ENCODE measurements at regions not wholly inside any gene's neighbourhood (a gene's known extent, or its start where the extent isn't known, plus 50 kb on each side); places are given as distances from the start of the nearest gene placed in this dataset.
"Not testable (repeated sequence)": the region's sequence is repeated elsewhere in the genome, so short reads cannot be mapped to it uniquely, and the experiment has no call there.

DNA sequence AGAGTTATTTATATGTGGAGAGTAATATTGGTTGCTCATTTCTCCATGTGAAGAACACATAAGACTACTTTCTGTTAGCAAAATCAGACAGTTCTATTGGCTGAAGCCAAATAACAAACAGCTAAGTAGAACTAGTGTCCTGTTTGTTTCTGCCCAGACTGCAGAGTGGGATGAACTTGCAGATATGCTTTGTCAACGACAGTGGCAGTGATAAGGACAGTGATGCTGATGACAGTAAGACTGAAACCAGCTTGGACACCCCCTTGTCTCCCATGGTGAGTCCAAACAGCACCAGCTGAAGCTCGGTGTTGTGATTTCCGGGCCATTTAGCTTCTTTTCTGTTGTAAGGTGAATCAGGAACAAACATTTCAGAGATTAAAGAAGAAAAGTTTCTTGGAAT lies 102.6 kb upstream of the IL12A start:
- BruUV-seq (replicated peaks): no TSS peak
- ChIA-PET CTCF (interaction anchor here (1.1 to 6.3 kb wide), 4 partner anchors 102 to 325 kb away, joined by 3 to 154 read pairs (median 28); partner anchors contain the start of gene IL12A), RAD21 (ENCODE audit: low non-redundant PET in 1 of 2, low total read pairs in 2 of 2, uncharacterized antibody in 2 of 2, unreplicated experiment in 2 of 2) (interaction anchor here (0.6 to 1.5 kb wide), 2 partner anchors 119 to 601 kb away, joined by 3 to 4 read pairs; no protein-coding TSS in a partner anchor), POLR2A (interaction anchor here (0.9 kb wide), 1 partner anchor 118 kb away, joined by 3 read pairs; no protein-coding TSS in a partner anchor)
- Histone ChIP-seq H3K9ac (ENCODE audit: low read length) (no peak overlapping the region), H3K4me3 (replicated peaks in 1 of 2; ENCODE audit: low read depth in 1 of 2, low read length in 2 of 2) (no peak overlapping the region), H3K36me3 (ENCODE audit: control insufficient read depth in 1 of 2, insufficient read depth in 2 of 2, low read length in 2 of 2) (no peaks in the 10 kb centered on the region), H3K27me3 (ENCODE audit: insufficient read depth, low read length) (no peaks in the 10 kb centered on the region), H3K4me2 (ENCODE audit: low read length) (no peak overlapping the region), H4K20me1 (ENCODE audit: insufficient read depth) (no peaks in the 10 kb centered on the region), H3K27ac (ENCODE audit: low read depth, low read length) (no peak overlapping the region), H3K9me2 (ENCODE audit: insufficient read depth) (no peaks in the 10 kb centered on the region), H3K79me2 (ENCODE audit: insufficient read depth, low read length) (no peaks in the 10 kb centered on the region), H2AFZ (ENCODE audit: low read depth, low read length, poor library complexity, severe bottlenecking) (no peak overlapping the region), H3K9me3 (ENCODE audit: control insufficient read depth in 1 of 2, insufficient read depth in 1 of 2, low read depth in 1 of 2, low read length in 2 of 2) (no peaks in the 10 kb centered on the region), H3K4me1 (ENCODE audit: control insufficient read depth in 1 of 2, insufficient read depth in 2 of 2, low read length in 2 of 2) (peaks cover 0 to 9% of the 10 kb centered on the region in 2 experiments; a peak in 2 of 4 replicates)
- intact Hi-C loops (cut with micrococcal nuclease): loop anchor here (10.0 kb wide), 1 partner anchor 529 kb away; no protein-coding TSS in a partner anchor
- ATAC-seq (no peak), DNase-seq (ENCODE audit: low read depth, low spot score) (no peak)
- TF ChIP-seq POLR2A (IDR thresholded peaks at IDR 0.05; ENCODE audit: borderline replicate concordance, extremely low read depth, insufficient read depth, insufficient read length) (no peak), TCF7L2 (IDR thresholded peaks at IDR 0.05; ENCODE audit: borderline replicate concordance, extremely low read depth, insufficient read depth, insufficient read length) (no peak), YY1 (IDR thresholded peaks at IDR 0.05; ENCODE audit: extremely low read depth, insufficient replicate concordance, low read depth, low read length) (no peak), EZH2phosphoT487 (IDR thresholded peaks at IDR 0.05; ENCODE audit: borderline replicate concordance) (no peak), SP1 (IDR thresholded peaks at IDR 0.05; ENCODE audit: low read depth) (no peak), ZFX (IDR thresholded peaks at IDR 0.05) (no peak)
- TF ChIP-seq, protein P1, sequence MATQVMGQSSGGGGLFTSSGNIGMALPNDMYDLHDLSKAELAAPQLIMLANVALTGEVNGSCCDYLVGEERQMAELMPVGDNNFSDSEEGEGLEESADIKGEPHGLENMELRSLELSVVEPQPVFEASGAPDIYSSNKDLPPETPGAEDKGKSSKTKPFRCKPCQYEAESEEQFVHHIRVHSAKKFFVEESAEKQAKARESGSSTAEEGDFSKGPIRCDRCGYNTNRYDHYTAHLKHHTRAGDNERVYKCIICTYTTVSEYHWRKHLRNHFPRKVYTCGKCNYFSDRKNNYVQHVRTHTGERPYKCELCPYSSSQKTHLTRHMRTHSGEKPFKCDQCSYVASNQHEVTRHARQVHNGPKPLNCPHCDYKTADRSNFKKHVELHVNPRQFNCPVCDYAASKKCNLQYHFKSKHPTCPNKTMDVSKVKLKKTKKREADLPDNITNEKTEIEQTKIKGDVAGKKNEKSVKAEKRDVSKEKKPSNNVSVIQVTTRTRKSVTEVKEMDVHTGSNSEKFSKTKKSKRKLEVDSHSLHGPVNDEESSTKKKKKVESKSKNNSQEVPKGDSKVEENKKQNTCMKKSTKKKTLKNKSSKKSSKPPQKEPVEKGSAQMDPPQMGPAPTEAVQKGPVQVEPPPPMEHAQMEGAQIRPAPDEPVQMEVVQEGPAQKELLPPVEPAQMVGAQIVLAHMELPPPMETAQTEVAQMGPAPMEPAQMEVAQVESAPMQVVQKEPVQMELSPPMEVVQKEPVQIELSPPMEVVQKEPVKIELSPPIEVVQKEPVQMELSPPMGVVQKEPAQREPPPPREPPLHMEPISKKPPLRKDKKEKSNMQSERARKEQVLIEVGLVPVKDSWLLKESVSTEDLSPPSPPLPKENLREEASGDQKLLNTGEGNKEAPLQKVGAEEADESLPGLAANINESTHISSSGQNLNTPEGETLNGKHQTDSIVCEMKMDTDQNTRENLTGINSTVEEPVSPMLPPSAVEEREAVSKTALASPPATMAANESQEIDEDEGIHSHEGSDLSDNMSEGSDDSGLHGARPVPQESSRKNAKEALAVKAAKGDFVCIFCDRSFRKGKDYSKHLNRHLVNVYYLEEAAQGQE (IDR thresholded peaks at IDR 0.05; ENCODE audit: low read depth): no peak
- TF ChIP-seq, protein P2, sequence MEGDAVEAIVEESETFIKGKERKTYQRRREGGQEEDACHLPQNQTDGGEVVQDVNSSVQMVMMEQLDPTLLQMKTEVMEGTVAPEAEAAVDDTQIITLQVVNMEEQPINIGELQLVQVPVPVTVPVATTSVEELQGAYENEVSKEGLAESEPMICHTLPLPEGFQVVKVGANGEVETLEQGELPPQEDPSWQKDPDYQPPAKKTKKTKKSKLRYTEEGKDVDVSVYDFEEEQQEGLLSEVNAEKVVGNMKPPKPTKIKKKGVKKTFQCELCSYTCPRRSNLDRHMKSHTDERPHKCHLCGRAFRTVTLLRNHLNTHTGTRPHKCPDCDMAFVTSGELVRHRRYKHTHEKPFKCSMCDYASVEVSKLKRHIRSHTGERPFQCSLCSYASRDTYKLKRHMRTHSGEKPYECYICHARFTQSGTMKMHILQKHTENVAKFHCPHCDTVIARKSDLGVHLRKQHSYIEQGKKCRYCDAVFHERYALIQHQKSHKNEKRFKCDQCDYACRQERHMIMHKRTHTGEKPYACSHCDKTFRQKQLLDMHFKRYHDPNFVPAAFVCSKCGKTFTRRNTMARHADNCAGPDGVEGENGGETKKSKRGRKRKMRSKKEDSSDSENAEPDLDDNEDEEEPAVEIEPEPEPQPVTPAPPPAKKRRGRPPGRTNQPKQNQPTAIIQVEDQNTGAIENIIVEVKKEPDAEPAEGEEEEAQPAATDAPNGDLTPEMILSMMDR (IDR thresholded peaks at IDR 0.05 in 2 of 3, conservative IDR thresholded peaks at IDR 0.05 in 1 of 3; ENCODE audit: borderline replicate concordance in 1 of 3, insufficient read depth in 1 of 3, low read depth in 2 of 3, low read length in 2 of 3): no peak
- TF ChIP-seq, protein P3, sequence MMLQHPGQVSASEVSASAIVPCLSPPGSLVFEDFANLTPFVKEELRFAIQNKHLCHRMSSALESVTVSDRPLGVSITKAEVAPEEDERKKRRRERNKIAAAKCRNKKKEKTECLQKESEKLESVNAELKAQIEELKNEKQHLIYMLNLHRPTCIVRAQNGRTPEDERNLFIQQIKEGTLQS (IDR thresholded peaks at IDR 0.05): no peak

DNA sequence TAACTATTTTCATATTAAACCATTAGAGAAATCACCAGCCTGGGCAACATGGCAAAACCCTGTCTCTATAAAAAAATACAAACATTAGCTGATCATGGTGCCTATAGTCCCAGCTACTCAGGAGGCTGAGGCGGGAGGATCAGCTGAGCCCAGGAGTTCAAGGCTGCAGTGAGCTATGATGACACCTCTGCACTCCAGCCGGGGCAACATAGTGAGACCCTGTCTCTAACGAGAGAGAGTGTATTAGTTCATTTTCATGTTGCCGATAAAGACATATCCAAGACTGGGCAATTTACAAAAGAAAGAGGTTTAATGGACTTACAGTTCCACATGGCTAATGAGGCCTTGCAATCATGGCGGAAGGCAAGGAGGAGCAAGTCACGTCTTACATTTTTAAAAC lies 102.1 kb upstream of the IL12A start:
- RAD21 ChIA-PET (ENCODE audit: low non-redundant PET in 1 of 2, low total read pairs in 2 of 2, uncharacterized antibody in 2 of 2, unreplicated experiment in 2 of 2): interaction anchor here in 1 of 2 experiments (0.6 kb wide), 1 partner anchor 600 kb away, joined by 3 read pairs; no protein-coding TSS in a partner anchor
- H3K4me2 ChIP-seq (ENCODE audit: low read length); H4K20me1 ChIP-seq (ENCODE audit: insufficient read depth); DNase-seq (ENCODE audit: low read depth, low spot score); BruUV-seq (replicated peaks); H2AFZ ChIP-seq (ENCODE audit: low read depth, low read length, poor library complexity, severe bottlenecking); H3K9me2 ChIP-seq (ENCODE audit: insufficient read depth); H3K27me3 ChIP-seq (ENCODE audit: insufficient read depth, low read length); ATAC-seq; H3K4me1 ChIP-seq (ENCODE audit: control insufficient read depth in 1 of 2, insufficient read depth in 2 of 2, low read length in 2 of 2); H3K27ac ChIP-seq (ENCODE audit: low read depth, low read length); H3K9ac ChIP-seq (ENCODE audit: low read length); H3K36me3 ChIP-seq (ENCODE audit: control insufficient read depth in 1 of 2, insufficient read depth in 2 of 2, low read length in 2 of 2); H3K4me3 ChIP-seq (replicated peaks in 1 of 2; ENCODE audit: low read depth in 1 of 2, low read length in 2 of 2); H3K79me2 ChIP-seq (ENCODE audit: insufficient read depth, low read length); H3K9me3 ChIP-seq (ENCODE audit: control insufficient read depth in 1 of 2, insufficient read depth in 1 of 2, low read depth in 1 of 2, low read length in 2 of 2): not testable (repeated sequence)
- POLR2A ChIA-PET: interaction anchor here (0.9 kb wide), 1 partner anchor 118 kb away, joined by 3 read pairs; no protein-coding TSS in a partner anchor
- CTCF ChIA-PET: interaction anchor here (1.1 to 6.3 kb wide), 3 partner anchors 101 to 146 kb away, joined by 3 to 154 read pairs (median 51); partner anchors contain the start of gene IL12A
- intact Hi-C loops (cut with micrococcal nuclease): loop anchor here (10.0 kb wide), 1 partner anchor 528 kb away; no protein-coding TSS in a partner anchor

Measured in HCT116 (cell line).